Renal pelvis (tissue), 1 donor: ENCODE measurements at regions not wholly inside any gene's neighbourhood (a gene's known extent, or its start where the extent isn't known, plus 50 kb on each side); places are given as distances from the start of the nearest gene placed in this dataset.

ENCODE experiments used
- DNase-seq: peaks from one replicate; pipeline ENCODE4 v3.0.0-alpha.2; 2013

- DNase-seq: no peak
Measured at GRCh38 chr11:109165035-109165434, 257.0 kb upstream of the C11orf87 start.

DNA sequence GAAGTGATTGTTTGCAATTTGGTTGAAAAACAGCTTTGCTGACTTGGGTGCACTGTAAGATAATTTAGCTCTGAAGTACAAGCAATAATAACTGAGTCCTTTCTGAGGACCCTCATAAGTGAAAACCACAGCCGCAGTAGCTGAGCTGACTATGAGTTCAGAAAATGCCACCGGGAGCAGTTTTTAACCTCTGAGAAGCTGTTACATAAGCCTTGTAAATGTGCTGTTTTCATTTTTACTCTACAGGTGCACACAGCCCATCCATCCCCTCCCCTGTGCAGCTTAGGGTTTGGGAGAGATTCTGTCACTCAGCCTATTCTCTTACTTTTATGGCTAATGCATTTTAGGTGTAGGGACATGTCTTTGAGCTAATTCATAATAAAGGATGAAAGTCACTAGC, 255.5 kb upstream of the C11orf87 start:
- DNase-seq: no peak

- no peak for DNase-seq
Measured at GRCh38 chr11:109173504-109173903, 248.5 kb upstream of the C11orf87 start.

- DNase-seq: no peak
Measured at GRCh38 chr11:109184376-109184775, 237.6 kb upstream of the C11orf87 start.

GRCh38 chr11:109192864-109193263, 229.1 kb upstream of the C11orf87 start:
- no peak for DNase-seq

- DNase-seq: no peak
Measured at GRCh38 chr11:109193880-109194279, 228.1 kb upstream of the C11orf87 start.

DNA sequence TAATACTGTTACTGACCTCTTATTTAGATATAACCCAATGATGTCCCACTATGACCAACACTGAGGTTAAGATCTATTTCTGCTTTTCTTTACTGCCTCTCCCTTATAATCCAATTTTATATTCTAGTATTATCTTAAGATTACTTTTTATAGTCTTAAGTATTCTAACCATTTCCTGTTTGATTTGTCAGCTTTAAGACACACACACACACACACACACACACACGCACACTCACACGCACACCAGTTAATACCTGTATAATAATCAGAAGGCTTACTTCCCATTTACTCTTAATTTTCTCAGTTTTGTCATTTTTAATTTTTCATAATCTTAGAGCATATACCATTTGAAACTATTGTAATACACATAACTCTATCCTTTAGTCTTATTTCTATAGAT, 226.0 kb upstream of the C11orf87 start:
- no peak for DNase-seq

DNA sequence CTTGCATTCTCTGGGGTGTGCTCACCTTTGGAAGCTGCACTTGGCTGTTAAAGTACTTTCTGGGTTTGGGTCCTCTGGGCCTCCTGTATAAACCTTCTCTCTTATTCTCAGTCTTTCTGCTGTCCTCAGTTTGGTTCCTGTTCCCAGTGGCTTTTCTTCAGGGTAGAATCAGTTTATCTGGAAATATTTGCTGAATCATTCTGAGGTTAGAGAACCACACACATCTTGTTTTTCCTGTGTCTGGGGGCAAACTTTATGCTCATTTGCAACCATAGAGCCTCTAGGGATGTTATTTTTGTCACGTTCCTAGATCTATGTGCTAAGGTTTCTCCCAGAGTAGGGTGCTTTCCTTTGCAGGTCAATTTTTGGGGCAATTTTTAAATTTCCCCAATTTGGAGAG, 224.3 kb upstream of the C11orf87 start:
- DNase-seq: no peak

GRCh38 chr11:109203176-109203575, 218.8 kb upstream of the C11orf87 start:
- DNase-seq: no peak

DNA sequence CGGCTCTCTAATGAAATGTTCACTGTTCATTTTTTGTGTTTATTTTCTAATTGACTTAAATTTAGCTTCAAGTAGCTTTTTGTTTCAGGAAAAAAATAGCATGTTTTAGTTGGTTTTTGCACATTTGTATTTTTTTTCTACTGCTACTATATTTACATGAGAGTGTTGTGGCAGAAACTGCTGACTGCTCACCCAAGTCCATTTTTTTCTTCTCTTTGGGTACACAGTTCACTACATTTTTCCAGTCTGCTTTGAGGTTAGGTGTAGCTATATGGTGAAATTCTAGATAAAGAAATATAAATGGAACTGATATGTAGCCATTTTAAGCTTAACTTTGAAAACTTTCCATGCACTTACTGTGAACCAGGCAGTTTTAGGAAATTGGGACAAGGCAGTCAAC, 216.7 kb upstream of the C11orf87 start:
- DNase-seq: no peak

DNA sequence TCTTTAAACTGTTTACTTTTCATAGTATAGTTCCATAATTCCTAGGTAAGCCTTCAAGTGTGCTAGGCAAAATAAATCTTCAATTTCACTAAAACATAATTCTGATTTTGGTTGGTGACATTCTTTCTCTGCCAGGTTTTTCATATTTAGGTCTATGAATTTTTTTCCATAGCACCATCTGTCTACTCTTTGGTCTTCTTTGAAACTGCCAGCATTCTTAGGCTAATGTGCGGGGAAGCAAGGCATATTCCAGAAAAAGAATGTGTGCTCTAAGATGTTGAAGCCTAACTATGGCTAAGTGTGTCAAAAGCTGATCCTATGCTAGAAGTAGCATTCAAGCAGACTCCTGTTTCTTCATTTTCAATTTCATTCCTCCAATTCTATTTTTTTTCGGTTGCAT, 213.9 kb upstream of the C11orf87 start:
- DNase-seq: no peak

GRCh38 chr11:109209572-109209971, 212.4 kb upstream of the C11orf87 start:
- no peak for DNase-seq

- DNase-seq: no peak
Measured at GRCh38 chr11:109221190-109221589, 200.8 kb upstream of the C11orf87 start.

DNA sequence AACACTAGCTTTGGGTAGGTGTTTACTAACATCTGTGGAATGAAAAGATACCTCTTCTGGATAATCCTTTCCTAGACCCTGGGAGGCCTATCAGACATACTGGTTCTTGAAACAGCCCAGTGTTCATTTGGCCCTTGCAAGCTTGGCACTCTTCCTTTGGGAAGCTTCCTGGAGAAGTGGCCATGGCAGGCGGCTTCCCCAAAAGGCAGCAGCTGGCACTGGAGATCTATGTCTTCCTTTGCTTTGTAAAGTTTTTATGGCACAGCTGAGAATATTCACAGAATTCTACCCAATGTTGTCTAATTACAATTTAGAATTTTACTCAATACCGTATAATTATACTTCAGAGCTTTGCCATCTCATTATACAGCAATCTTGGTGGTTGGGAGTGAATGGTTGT, 199.2 kb upstream of the C11orf87 start:
- no peak for DNase-seq

GRCh38 chr11:109223451-109223850, 198.5 kb upstream of the C11orf87 start:
- no peak for DNase-seq

DNA sequence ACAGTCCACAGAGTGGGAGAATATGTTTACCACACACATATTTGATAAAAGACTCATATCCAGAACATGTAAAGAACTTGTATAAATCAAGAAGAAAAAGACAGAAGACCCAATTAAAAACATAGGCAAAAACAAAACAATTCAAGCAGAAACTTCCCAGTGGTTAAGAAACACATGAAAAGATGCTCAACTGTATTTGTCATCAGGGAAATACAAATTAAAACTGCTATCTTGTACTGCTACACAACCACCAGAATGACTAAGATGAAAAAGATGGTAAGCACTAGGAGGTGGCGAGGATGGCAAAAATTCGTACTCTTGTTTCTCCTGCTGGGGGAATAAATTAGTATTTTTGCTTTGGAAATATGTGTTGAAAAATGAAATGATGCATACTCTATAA, 192.3 kb upstream of the C11orf87 start:
- no peak for DNase-seq

GRCh38 chr11:109236188-109236587, 185.8 kb upstream of the C11orf87 start:
- DNase-seq: no peak

- DNase-seq: no peak
Measured at GRCh38 chr11:109236696-109237095, 185.3 kb upstream of the C11orf87 start.

- no peak for DNase-seq
Measured at GRCh38 chr11:109237636-109238035, 184.4 kb upstream of the C11orf87 start.

DNA sequence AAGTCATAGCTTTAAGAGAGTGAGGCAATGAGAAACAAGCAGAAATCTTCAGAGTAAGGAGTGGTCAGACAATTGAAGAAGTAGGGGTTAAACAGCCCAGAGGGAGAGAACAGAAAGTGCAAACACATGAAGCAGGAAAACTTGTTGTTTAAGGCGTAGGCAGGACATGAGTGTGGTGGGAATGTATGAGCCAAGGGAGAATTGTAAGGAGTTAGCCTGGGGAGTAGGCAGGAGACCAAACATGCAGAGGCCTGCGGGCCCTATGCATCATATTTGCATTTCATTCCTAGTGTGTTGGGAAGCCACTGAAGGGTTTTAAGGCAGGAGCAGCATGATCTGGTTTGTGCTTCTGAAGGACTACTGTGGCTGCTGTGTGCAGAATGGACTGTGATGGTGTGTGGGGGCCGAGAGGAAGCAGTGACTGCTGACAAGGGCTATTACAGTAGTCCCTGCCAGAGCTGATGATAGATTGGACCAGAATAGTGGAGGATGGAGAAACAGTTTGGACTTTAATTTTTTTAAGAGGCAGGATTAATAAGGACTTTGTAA, 179.9 kb upstream of the C11orf87 start:
- DNase-seq: no peak

- DNase-seq: no peak
Measured at GRCh38 chr11:109247071-109247470, 174.9 kb upstream of the C11orf87 start.

DNA sequence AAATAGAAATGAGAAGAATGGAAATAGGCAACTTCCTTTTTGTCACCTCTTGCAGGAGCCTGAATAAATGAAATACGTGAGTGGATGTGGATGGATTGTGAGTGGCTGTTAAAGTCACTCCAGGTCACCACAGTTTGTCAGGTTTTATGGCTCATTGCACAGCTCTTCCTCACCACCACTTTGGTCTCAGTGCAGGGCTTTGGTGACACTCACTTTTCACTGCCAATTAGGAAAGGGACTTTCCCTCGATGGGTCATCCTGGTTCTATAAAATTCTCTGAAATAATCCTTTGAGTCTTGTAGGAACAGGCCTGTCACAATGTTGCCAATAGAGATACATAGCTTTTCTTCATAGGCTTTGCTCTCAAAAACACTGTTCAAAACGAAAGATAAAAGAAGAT, 172.4 kb upstream of the C11orf87 start:
- DNase-seq: no peak

- DNase-seq: no peak
Measured at GRCh38 chr11:109251230-109251629, 170.8 kb upstream of the C11orf87 start.

DNA sequence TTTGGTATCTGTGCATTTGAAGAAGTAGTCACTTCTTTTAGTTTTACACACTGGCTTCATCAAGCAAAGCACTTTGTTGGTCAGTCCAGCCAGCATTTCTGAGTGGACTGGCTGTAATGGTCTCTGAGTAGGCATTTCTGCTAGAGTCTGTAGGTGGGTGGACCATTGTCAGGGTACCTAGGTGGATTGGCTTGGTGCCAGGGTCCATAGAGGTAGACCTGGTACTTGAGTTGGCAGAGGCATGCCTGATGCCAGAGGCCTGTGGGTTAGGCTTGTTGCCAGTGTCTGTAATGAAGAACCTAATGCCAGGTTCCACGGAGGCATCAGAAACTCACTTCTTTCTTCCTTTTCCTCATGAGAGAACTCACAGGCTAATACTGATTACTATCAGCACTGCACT, 157.9 kb upstream of the C11orf87 start:
- no peak for DNase-seq
